COLO668 (cell line): ENCODE measurements at regions not wholly inside any gene's neighbourhood (a gene's known extent, or its start where the extent isn't known, plus 50 kb on each side); places are given as distances from the start of the nearest gene placed in this dataset.
"Not testable (repeated sequence)": the region's sequence is repeated elsewhere in the genome, so short reads cannot be mapped to it uniquely, and the experiment has no call there.

Source experiments
- DNase-seq: peaks from one replicate; lab custom pipeline; 2025; ENCODE audit not compliant: unreplicated experiment; lab: John Stamatoyannopoulos, UW

- DNase-seq: no peak
These were observed 50.8 kb upstream of the BEND6 start for GRCh38 chr6:56904068-56904467.

GRCh38 chr6:56902641-56903464 lies 52.1 kb upstream of the BEND6 start:
- no peak for DNase-seq

- no peak for DNase-seq
These were observed 54.1 kb upstream of the BEND6 start for GRCh38 chr6:56900784-56901183.

- no peak for DNase-seq
These were observed 55.2 kb upstream of the BEND6 start for GRCh38 chr6:56899753-56900152.

- DNase-seq: no peak
These were observed 55.6 kb upstream of the BEND6 start for GRCh38 chr6:56899311-56899710.

GRCh38 chr6:56897789-56898529 lies 56.9 kb upstream of the BEND6 start:
- no peak for DNase-seq

GRCh38 chr6:56891754-56892153 lies 63.2 kb upstream of the BEND6 start:
- no peak for DNase-seq

- DNase-seq: no peak
These were observed 64.1 kb upstream of the BEND6 start for GRCh38 chr6:56890683-56891429.

GRCh38 chr6:56890066-56890465 lies 64.8 kb upstream of the BEND6 start:
- DNase-seq: no peak

GRCh38 chr6:56889492-56889891 lies 65.4 kb upstream of the BEND6 start:
- DNase-seq: no peak

GRCh38 chr6:56888687-56889086 lies 66.2 kb upstream of the BEND6 start:
- no peak for DNase-seq

GRCh38 chr6:56887086-56887485 lies 67.8 kb upstream of the BEND6 start:
- DNase-seq: no peak

- no peak for DNase-seq
These were observed 77.0 kb upstream of the BEND6 start for GRCh38 chr6:56877922-56878321.

- no peak for DNase-seq
These were observed 78.9 kb upstream of the BEND6 start for GRCh38 chr6:56875961-56876360.

GRCh38 chr6:56875523-56875922 lies 79.4 kb upstream of the BEND6 start:
- no peak for DNase-seq

GRCh38 chr6:56874328-56874727 lies 80.6 kb upstream of the BEND6 start:
- no peak for DNase-seq

GRCh38 chr6:56870053-56870452 lies 84.9 kb upstream of the BEND6 start:
- DNase-seq: not testable (repeated sequence)

- no peak for DNase-seq
These were observed 85.6 kb upstream of the BEND6 start for GRCh38 chr6:56869346-56869745.

GRCh38 chr6:56868687-56869086 lies 86.2 kb upstream of the BEND6 start:
- DNase-seq: no peak

GRCh38 chr6:56866917-56867522 lies 87.9 kb upstream of the BEND6 start:
- DNase-seq: no peak
